ENCODE measurements at regions not wholly inside any gene's neighbourhood (a gene's known extent, or its start where the extent isn't known, plus 50 kb on each side); places are given as distances from the start of the nearest gene placed in this dataset.

- Histone ChIP-seq H3K4me1 (ENCODE audit: control insufficient read depth, insufficient read depth, low read length) (peaks cover 3% of the 10 kb centered on the region), H3K4me3 (ENCODE audit: low read length) (no peak overlapping the region), H3K27ac (ENCODE audit: low read length) (peak overlapping the region; percentile 80), H3K9me3 (replicated peaks; ENCODE audit: control insufficient read depth, low read depth, low read length) (no peaks in the 10 kb centered on the region), H3K27me3 (ENCODE audit: control insufficient read depth, insufficient read depth, low read length) (no peaks in the 10 kb centered on the region), H3K36me3 (ENCODE audit: control insufficient read depth, insufficient read depth, low read length) (no peaks in the 10 kb centered on the region)
- peak; percentile 79 for DNase-seq
- WGBS (ENCODE audit: insufficient coverage) = 45% methylated on average over 2 of the region's 6 CpGs
These were observed 93.6 kb downstream of the ARF6 start for GRCh38 chr14:49986343-49987014.

DNA sequence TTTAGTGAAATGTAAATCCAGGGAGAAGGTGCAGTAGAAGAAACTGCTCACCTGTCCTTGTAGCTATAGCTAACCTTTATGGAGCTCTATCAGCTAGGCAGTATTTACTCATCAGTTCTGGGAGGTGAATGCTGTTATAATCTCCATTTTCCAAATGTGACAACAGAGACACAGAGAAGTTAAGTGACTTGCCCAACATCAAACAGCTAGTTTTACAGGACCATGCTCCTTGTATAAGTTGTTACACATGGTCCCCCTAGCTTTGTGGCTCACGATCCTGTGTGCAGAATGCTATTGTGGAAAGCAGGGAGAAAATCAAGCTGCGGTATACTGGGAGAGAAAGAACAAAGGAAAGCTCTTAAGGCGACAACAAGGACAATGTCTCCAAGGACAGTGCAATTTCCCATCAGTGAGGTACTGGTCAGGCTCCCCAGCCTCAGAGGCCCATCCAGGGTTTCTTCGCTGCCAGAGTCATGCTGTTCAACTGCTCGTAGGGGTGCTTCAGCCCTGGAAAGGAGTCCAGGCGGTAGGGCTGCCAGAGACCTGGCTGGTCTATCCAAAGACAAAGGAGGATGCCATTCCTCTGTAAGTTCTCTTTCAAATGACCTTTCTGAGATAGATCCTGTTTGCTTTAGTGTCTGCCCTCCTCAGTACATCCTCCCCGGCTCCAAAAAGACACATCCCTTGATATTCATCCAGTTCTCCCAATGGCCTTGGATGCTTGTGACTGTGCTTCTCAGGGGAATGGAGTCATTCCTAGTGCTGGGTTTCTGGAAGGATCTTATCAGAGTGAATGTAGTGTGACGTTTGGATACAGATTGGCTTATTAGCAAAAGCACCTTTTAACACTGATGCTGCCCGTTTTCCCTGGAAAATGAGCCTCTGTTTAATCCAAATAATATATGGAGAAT is 95.5 kb downstream of the ARF6 start:
- Histone ChIP-seq H3K4me3 (ENCODE audit: low read length) (no peak overlapping the region), H3K36me3 (ENCODE audit: control insufficient read depth, insufficient read depth, low read length) (no peaks in the 10 kb centered on the region), H3K4me1 (ENCODE audit: control insufficient read depth, insufficient read depth, low read length) (peaks cover 3% of the 10 kb centered on the region), H3K27ac (ENCODE audit: low read length) (no peak overlapping the region), H3K27me3 (ENCODE audit: control insufficient read depth, insufficient read depth, low read length) (no peaks in the 10 kb centered on the region), H3K9me3 (replicated peaks; ENCODE audit: control insufficient read depth, low read depth, low read length) (no peaks in the 10 kb centered on the region)
- DNase-seq = no peak
- 56% methylated on average over 5 of the region's 9 CpGs for WGBS (ENCODE audit: insufficient coverage)

- 100% methylated on average over 1 of the region's 2 CpGs for WGBS (ENCODE audit: insufficient coverage)
- H3K4me1 ChIP-seq (ENCODE audit: control insufficient read depth, insufficient read depth, low read length) = peaks cover 6% of the 10 kb centered on the region
- no peak for DNase-seq
- no peak overlapping the region for H3K4me3 ChIP-seq (ENCODE audit: low read length)
- no peak overlapping the region for H3K27ac ChIP-seq (ENCODE audit: low read length)
- no peaks in the 10 kb centered on the region for H3K9me3 ChIP-seq (replicated peaks; ENCODE audit: control insufficient read depth, low read depth, low read length)
- H3K36me3 ChIP-seq (ENCODE audit: control insufficient read depth, insufficient read depth, low read length) = no peaks in the 10 kb centered on the region
- no peaks in the 10 kb centered on the region for H3K27me3 ChIP-seq (ENCODE audit: control insufficient read depth, insufficient read depth, low read length)
These were observed 97.1 kb downstream of the ARF6 start for GRCh38 chr14:49989966-49990365.

DNA sequence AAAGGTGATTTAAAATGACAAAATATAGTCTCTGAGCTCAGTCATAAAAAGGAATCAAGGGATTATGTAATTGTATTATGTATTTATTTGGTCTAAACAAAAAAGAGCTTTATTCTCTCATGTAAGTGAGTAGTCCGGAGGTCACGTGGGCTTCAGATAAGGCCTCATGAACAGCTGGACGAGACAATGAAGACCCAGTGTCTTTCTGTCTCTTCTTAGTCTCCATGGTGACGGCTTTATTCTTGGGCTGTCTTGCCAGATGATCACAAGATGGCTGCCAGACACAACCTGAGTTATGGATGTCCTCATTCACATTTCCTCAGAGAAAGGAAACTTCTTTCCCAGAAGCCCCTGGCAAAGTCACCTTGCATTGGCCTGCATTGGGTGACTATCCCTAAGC is 98.6 kb downstream of the ARF6 start:
- no peak for DNase-seq
- no peaks in the 10 kb centered on the region for H3K36me3 ChIP-seq (ENCODE audit: control insufficient read depth, insufficient read depth, low read length)
- no peaks in the 10 kb centered on the region for H3K27me3 ChIP-seq (ENCODE audit: control insufficient read depth, insufficient read depth, low read length)
- H3K4me3 ChIP-seq (ENCODE audit: low read length) = no peak overlapping the region
- peaks cover 14% of the 10 kb centered on the region for H3K4me1 ChIP-seq (ENCODE audit: control insufficient read depth, insufficient read depth, low read length)
- no peaks in the 10 kb centered on the region for H3K9me3 ChIP-seq (replicated peaks; ENCODE audit: control insufficient read depth, low read depth, low read length)
- 62% methylated on average over 4 of the region's 4 CpGs for WGBS (ENCODE audit: insufficient coverage)
- no peak overlapping the region for H3K27ac ChIP-seq (ENCODE audit: low read length)

DNA sequence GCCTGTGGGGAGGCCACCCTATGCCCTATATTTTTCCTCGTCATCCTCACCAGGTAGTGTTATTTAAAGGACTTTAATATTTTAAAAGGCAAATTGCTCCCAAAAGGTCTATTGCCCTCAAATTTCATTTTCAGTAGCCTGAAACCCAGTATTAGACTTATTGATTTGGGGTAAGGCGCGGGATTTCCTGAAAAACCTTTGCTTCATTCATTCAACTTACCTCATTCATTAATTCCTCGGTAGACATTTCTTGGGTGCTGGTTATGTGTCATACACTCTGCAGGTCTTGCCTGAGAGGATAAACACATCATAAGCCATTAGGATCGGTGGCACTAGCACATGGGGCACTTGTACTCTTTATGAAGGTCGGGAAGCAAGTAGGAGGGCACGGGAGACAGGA is 99.2 kb downstream of the ARF6 start:
- Histone ChIP-seq H3K4me3 (ENCODE audit: low read length) (no peak overlapping the region), H3K27me3 (ENCODE audit: control insufficient read depth, insufficient read depth, low read length) (no peaks in the 10 kb centered on the region), H3K36me3 (ENCODE audit: control insufficient read depth, insufficient read depth, low read length) (no peaks in the 10 kb centered on the region), H3K9me3 (replicated peaks; ENCODE audit: control insufficient read depth, low read depth, low read length) (no peaks in the 10 kb centered on the region), H3K4me1 (ENCODE audit: control insufficient read depth, insufficient read depth, low read length) (peaks cover 11% of the 10 kb centered on the region), H3K27ac (ENCODE audit: low read length) (no peak overlapping the region)
- 93% methylated on average over 3 of the region's 7 CpGs for WGBS (ENCODE audit: insufficient coverage)
- DNase-seq = no peak

GRCh38 chr14:49992448-49992847 is 99.6 kb downstream of the ARF6 start:
- 78% methylated on average over 4 of the region's 4 CpGs for WGBS (ENCODE audit: insufficient coverage)
- peaks cover 11% of the 10 kb centered on the region for H3K4me1 ChIP-seq (ENCODE audit: control insufficient read depth, insufficient read depth, low read length)
- DNase-seq = no peak
- H3K9me3 ChIP-seq (replicated peaks; ENCODE audit: control insufficient read depth, low read depth, low read length) = no peaks in the 10 kb centered on the region
- no peaks in the 10 kb centered on the region for H3K27me3 ChIP-seq (ENCODE audit: control insufficient read depth, insufficient read depth, low read length)
- no peak overlapping the region for H3K27ac ChIP-seq (ENCODE audit: low read length)
- H3K36me3 ChIP-seq (ENCODE audit: control insufficient read depth, insufficient read depth, low read length) = no peaks in the 10 kb centered on the region
- H3K4me3 ChIP-seq (ENCODE audit: low read length) = no peak overlapping the region

DNA sequence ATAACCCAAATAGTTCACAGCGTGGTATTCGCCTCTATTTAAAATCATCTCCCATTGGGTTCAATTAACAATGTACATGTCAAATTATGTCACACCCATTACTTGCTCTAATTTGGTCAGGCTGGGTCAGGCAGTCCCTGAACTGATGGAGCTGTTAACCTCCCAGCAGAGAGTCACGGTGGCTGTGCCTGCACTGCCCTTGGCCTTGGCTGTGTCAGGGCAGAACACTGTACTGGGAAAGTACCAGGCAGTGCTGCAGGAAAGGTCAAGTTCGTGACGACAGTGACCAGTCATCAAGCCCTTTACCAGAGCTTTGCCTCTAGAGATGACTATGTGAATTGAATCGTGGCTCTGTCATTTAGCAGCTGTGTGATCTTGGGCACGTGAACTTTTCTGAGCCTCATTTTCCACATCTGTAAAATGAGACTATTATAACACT is 100.0 kb downstream of the ARF6 start:
- Histone ChIP-seq H3K27me3 (ENCODE audit: control insufficient read depth, insufficient read depth, low read length) (no peaks in the 10 kb centered on the region), H3K4me1 (ENCODE audit: control insufficient read depth, insufficient read depth, low read length) (peaks cover 12% of the 10 kb centered on the region), H3K27ac (ENCODE audit: low read length) (no peak overlapping the region), H3K4me3 (ENCODE audit: low read length) (no peak overlapping the region), H3K9me3 (replicated peaks; ENCODE audit: control insufficient read depth, low read depth, low read length) (no peaks in the 10 kb centered on the region), H3K36me3 (ENCODE audit: control insufficient read depth, insufficient read depth, low read length) (no peaks in the 10 kb centered on the region)
- WGBS (ENCODE audit: insufficient coverage) = 78% methylated on average over 5 of the region's 7 CpGs
- DNase-seq = no peak

DNA sequence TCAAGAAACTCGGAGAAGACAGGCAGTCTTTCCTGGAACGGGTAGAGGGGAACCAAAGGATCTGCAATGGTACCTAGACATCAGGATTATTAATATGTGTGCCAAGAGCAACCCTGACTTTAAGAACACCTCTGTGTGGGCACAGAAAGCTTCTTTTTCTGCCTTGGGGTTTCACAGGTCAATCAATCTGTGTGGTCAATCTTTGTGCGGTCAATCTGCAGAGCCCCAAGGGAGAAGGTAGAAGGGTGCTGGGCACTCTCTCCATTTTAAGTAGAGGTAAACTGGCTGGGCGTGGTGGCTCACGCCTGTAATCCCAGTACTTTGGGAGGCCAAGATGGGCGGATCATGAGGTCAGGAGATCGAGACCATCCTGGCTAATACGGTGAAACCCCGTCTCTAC is 100.7 kb downstream of the ARF6 start:
- Histone ChIP-seq H3K4me1 (ENCODE audit: control insufficient read depth, insufficient read depth, low read length) (peaks cover 14% of the 10 kb centered on the region), H3K27ac (ENCODE audit: low read length) (no peak overlapping the region), H3K27me3 (ENCODE audit: control insufficient read depth, insufficient read depth, low read length) (no peaks in the 10 kb centered on the region), H3K9me3 (replicated peaks; ENCODE audit: control insufficient read depth, low read depth, low read length) (no peaks in the 10 kb centered on the region), H3K4me3 (ENCODE audit: low read length) (no peak overlapping the region), H3K36me3 (ENCODE audit: control insufficient read depth, insufficient read depth, low read length) (no peaks in the 10 kb centered on the region)
- no CpG with 5 or more reads among the region's 9 CpGs for WGBS (ENCODE audit: insufficient coverage)
- DNase-seq = no peak

- no peaks in the 10 kb centered on the region for H3K36me3 ChIP-seq (ENCODE audit: control insufficient read depth, insufficient read depth, low read length)
- no peak overlapping the region for H3K27ac ChIP-seq (ENCODE audit: low read length)
- peaks cover 26% of the 10 kb centered on the region for H3K4me1 ChIP-seq (ENCODE audit: control insufficient read depth, insufficient read depth, low read length)
- WGBS (ENCODE audit: insufficient coverage) = 40% methylated on average over 7 of the region's 9 CpGs
- H3K4me3 ChIP-seq (ENCODE audit: low read length) = no peak overlapping the region
- H3K9me3 ChIP-seq (replicated peaks; ENCODE audit: control insufficient read depth, low read depth, low read length) = no peaks in the 10 kb centered on the region
- DNase-seq = peak; percentile 33
- no peaks in the 10 kb centered on the region for H3K27me3 ChIP-seq (ENCODE audit: control insufficient read depth, insufficient read depth, low read length)
These were observed 102.2 kb downstream of the ARF6 start for GRCh38 chr14:49994951-49995561.

DNA sequence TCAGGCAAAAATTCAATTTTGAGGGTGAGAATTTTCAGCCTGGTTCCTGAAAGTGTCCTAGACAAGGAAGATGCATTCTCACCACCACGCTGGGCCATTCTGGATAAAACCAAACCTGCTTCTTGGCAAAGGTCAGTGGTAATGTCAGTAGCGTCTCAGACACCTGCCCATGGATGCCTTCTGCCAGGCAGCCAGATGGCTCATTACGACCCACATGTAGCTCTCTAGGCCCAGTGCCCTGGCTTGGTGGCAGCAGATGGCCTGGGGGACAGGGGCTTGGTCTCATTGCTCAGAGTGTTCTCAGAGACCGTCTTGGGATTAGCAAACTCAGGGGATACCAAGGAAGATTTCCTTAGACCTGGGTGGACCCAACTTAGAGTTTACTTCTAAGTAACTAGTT is 105.1 kb downstream of the ARF6 start:
- Histone ChIP-seq H3K4me1 (ENCODE audit: control insufficient read depth, insufficient read depth, low read length) (peaks cover 53% of the 10 kb centered on the region), H3K27ac (ENCODE audit: low read length) (no peak overlapping the region), H3K36me3 (ENCODE audit: control insufficient read depth, insufficient read depth, low read length) (no peaks in the 10 kb centered on the region), H3K9me3 (replicated peaks; ENCODE audit: control insufficient read depth, low read depth, low read length) (no peaks in the 10 kb centered on the region), H3K4me3 (ENCODE audit: low read length) (no peak overlapping the region), H3K27me3 (ENCODE audit: control insufficient read depth, insufficient read depth, low read length) (no peaks in the 10 kb centered on the region)
- WGBS (ENCODE audit: insufficient coverage) = 71% methylated on average over 1 of the region's 4 CpGs
- DNase-seq = no peak
